GM11168 (cell line): ENCODE measurements at regions not wholly inside any gene's neighbourhood (a gene's known extent, or its start where the extent isn't known, plus 50 kb on each side); places are given as distances from the start of the nearest gene placed in this dataset.
"Not testable (repeated sequence)": the region's sequence is repeated elsewhere in the genome, so short reads cannot be mapped to it uniquely, and the experiment has no call there.

Experiments used
- in situ Hi-C: fragments of 300-500 bp; cut with MboI; formaldehyde crosslinking; loops from one replicate; pipeline ENCODE4 v1.12.0; 2022; ENCODE audit warnings: low sequenced_read_pairs; ENCODE audit not compliant: unreplicated experiment

DNA sequence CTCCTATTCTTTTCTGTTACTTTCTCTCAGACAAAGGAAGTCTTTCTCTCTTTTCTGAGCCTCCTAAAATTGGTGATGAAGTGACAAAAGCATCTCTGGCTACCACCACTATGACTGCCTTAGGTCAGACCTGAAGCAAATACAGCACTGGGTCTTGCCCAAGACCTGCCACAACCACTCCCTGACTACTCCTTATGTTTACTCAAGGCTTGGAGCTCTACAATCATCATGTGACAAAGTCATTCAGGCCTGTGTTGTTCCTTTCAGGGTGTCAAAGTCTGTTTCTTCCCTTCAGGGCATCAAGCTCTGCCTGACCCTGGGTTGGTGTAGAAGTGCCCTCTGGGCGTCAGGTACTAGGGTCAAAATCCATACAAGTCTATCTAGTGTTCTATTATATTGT lies 419.2 kb upstream of the CT83 start:
- in situ Hi-C loops: no loop called here

DNA sequence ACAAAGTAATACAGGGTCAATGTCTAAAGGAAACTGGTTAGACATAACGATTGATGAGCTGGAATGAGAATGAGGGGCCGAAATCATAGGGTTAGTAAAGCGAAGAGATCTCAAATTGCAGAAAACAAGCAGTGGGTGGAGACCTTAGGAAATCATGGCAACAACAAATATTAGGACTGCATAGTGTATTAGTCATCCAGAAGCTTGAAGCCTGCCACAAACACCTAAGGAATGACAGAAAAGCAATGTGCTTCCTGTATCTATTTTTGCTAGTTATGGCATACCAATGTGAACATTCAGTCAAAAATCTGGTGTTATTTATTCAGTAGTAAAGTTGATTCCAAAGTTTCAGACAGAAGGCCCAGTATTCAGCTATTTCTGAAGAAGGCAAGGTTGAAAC lies 410.9 kb upstream of the CT83 start:
- in situ Hi-C loops: no loop called here

DNA sequence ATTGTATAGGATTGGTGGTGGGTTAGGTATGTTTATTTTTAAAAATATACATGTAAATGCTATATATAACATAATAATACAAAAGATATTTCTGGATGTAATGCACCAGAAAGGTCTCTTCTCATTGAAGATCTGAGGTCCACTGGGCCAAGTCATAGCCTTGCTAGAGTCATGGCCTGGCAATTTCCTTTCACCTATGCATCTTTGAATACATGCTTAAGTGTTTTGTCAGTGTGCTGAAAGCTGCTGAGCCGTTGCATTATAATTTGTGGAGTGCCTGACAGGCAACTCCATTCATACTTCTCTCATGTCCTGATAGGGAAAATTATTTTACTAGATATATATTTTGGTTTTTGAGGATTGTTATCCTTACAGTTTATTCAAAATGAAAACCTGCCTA lies 410.2 kb upstream of the CT83 start:
- in situ Hi-C loops: no loop called here

DNA sequence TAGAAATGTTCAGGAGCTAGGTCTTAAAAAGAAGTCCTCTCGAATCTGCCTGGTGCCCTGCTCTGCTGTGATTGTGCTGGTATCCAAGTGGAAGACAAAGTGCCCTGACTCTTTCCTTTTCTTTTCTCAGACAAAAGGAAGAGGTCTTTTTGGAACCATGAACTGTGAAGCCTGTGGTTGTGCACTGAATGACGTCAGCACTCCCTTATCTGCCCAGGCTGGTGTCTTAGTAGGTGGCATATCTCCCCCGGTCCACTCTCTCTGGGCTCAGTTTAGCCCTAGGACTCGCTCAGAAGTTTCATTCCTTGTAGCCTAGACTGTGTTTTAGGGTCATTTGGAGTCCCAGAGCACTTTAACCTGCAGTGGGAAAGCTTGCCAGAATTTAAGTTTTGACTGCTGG lies 400.3 kb upstream of the CT83 start:
- in situ Hi-C loops: no loop called here

DNA sequence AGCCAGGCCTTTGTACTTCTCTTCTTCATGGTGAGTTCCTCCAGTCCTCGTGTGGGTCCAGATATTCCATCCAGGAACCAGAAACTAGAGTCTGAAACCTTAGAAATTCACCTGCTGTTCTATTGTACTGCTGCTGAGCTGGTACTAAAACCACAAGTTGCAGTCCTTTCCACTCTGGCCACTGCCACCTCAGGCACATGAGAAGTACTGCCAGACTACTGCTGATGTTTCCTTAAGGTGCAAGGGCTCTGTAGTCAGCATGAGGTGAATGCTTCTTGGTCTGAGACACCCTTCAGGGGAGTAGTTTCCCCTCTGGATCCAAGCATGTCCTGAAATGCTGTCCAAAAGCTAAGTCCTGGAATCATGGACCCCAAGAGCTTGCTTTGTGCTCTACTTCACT lies 399.6 kb upstream of the CT83 start:
- in situ Hi-C loops: no loop called here

DNA sequence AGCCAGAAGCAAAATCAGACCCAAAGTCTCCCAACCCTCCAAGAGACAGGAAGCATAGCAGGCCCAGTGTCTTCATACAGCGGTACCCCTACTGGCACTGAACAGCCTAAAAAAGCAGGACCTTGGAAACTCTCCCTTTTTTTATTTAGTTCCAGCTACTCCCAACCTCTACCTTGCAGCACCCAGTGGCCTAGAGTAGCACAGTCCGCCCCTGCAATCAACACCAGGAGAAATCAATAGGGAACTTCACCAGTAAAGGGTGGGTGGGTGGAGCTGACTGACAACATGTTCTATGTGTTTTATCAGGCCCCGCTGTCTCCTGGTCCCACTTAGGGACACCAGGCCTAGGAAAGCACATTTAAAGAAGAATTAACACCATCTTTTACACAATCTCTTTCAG lies 378.5 kb upstream of the CT83 start:
- in situ Hi-C loops: no loop called here

DNA sequence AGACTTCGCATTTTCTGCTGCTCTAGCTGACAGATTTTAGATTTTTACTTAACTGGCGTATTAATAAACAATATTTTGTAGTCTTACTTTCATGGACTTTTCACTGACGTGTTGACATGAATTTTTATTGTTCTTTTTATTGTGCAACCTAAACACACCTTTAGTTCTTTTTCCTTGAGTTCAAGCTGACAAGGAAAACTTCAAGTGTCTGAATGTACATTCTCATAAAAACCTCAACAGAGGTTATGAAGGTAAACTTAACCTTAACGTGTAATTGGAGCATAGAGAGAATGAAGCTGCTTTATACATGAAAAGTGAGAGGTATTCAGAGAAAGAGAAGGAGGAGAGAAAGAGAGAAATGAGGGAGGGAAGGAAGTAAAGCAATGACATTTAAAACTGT lies 364.3 kb upstream of the CT83 start:
- in situ Hi-C loops: no loop called here

DNA sequence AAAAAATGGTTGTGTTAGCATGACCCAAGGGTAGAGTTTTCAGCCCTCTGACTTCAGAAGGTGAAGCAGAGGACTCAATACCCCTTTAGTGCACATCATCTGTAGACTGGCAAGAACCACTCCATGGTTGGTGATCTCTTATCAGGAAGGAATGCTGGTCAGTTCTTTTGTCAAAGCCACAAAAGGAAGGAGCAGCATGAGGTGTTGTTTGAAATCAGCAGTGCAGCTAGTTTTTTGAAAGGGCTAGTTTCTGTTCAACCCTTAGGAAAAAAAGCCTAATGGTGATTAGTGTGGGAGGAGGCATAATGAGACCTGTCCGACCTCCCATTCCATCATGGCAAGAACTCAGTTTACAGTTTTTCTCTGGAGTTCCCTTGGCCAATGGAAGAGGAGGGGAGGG lies 362.0 kb upstream of the CT83 start:
- in situ Hi-C loops: no loop called here

DNA sequence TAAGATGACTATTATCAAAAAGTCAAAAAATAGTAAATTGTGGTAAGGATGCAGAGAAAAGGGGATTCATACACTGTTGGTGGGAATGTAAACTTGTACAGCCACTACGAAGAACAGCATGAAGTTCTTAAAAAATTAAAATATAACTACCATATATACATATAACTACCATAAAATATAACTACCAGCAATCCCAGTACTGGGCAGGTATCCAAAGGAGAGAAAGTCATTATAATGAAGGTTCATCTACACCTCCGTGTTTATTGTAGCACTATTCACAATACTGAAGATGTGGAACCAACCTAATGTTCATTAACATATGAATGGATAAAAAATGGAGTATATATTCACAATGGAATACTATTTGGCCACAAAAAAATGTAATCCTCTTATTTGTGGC lies 360.9 kb upstream of the CT83 start:
- in situ Hi-C loops: no loop called here

DNA sequence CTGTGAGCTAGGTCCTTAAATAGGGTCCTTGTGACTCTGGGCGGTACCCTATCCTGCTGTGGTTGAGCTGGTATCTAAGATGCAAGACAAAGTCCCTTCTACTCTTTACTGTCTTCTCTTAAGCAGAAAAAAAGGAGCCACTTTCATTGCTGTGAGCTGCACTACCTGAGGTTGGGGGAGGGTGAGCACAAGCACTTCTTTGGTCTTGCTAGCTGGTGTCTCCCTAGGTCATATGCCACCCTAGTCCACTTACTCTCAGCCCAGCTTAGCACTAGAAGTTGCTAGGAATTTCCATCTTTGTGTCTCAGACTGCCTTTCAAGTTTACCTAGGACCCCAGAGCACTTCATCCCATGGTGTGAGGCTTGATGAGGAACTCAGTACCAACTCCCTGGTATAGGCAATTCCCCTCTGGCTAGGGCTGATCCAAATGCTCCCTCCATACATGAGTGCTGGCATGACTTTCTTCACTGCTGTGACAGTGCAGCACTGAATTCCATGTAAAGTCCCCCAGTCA lies 343.6 kb upstream of the CT83 start:
- in situ Hi-C loops: no loop called here

DNA sequence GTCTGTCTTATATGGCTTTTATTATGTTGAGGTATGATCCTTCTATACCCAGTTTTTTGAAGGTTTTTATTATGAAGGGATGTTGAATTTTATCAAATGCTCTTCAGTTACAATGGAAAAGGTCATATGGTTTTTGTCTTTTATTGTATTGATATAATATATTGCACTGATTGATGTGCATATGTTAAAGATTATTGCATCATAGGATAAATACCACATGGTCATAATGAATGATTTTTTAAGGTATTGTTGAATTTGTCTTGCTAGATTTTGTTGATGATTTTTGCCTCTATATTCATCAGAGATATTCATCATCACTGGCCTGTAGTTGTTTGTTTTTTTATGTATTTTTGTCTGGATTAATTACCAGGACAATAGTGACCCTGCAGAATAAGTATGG lies 339.2 kb upstream of the CT83 start:
- in situ Hi-C loops: no loop called here

DNA sequence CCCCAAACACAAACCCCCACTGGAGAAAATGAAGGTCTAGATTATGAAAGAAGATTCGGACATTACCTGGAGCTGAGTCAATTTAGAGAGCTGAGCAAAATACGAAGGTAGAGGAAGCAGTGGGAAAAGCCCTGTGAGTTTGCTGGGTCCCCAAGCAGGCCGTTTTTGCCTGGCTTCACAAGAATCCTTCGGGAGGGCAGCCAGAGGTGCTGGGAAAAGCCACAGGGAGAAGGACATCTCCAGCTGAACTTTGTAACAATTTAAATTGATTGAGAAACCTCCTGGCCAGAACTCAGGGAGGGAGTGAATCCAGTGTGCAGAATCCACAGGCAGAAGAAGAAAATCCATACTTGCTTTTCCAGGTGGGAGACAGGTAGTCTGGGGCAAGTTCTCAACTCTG lies 319.1 kb upstream of the CT83 start:
- in situ Hi-C loops: no loop called here

DNA sequence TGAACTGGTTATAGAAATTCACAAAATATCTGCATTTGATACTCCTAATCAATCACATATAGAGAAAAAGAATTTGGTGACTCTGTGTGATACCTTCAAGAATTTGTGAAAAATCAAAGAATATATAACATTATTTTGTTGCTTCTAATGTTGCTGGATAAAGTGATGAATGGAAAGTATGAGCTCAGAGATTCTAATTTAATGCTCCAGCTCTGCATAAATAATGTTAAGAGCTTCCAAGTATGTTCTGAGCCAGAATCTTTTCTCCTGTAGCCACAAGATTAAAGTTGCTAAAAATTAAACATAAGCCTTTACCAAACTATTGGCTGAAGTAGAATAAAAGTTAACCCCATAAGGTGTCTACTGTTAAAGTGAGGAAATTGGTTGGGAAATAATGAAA lies 294.7 kb upstream of the CT83 start:
- in situ Hi-C loops: no loop called here

DNA sequence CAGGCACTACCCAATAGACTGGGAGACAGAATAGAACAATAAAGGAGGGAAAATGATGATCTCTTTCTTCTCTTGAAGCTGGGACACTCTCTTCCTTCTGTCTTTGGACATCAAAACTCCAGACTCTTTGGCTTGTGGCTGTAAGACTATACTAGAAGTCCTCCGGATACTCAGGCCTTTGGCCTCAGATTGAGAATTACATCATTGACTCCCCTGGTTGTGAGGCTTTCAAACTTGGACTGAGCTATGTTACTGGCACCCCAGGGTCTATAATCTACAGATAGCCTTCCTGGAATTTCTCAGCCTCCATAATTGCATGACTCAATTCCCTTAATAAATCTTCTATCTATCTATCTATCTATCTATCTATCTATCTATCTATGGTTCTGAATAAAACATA lies 294.2 kb upstream of the CT83 start:
- in situ Hi-C loops: no loop called here

DNA sequence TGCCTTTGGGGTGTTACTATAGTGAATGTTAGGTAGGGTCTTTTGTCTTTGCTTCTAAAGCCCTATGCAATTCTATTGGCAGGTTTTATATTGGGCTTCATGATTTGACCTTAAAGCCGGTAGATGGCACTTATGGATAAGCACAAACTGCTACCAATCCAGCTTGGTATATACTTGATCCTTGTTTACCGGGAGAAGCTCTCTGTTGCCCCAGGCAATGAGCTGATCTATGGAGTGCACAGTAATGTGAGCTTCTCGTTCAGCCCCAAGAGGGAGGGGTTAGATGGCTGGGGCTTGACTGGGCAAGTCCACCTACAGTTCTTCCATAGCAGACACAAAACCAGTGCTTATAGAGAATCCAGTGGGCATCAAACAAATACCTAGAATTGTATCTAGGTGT lies 287.2 kb upstream of the CT83 start:
- in situ Hi-C loops: no loop called here

DNA sequence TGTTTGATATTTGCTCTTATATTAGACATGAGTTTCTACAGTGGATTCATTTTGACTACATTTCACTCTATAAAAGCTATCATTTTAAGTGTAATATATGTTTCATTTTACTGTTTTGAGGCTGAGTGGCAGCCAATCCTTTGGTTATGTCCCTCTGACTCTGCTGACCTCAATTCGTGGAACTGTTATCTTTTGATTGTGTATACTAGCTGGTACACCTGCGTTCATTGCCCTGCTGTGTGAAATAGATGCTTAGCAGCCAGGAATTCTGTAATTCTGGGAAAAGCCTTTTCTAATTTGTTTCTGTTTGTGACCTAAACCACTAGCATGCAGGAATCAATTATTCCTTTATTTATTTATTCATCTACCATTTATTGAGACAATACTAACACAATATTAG lies 269.4 kb upstream of the CT83 start:
- in situ Hi-C loops: no loop called here

DNA sequence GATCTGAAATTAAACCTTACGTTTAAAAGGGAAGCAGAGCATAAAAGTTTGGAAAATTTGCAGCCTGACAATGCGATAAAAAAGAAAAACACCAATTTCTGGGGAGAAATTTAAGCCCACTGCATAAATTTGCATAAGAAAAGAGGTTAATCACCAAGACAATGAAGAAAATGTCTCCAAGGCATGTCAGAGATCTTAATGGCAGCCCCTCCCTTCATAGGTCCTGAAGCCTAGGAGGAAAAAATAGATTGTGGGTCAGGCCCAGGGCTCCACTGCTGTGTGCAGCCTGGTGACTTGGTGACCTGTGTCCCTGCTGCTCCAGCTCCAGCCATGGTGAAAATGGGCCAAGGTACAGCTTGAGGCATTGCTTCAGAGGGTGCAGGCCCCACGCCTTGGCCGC lies 264.0 kb upstream of the CT83 start:
- in situ Hi-C loops: no loop called here

DNA sequence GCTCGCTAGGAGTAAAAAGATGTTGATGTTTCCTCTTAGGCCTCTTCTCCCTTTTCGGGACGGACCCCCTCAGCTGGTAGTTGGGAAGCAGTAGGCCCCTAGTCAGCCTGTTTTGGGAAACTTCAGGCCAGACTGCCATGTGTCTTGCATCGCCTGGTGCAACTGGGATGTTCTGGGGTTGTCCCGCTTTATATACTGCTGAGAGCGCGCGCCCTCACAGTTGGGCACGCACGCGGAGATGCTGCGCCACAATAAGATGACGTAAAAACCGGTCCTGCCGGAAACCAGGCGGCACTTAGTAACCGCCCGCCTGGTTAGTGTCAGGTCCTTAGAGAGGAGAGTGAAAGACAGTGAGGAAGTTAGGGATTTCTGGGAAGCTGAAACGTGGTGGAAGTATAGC lies 231.3 kb upstream of the CT83 start:
- in situ Hi-C loops: no loop called here

DNA sequence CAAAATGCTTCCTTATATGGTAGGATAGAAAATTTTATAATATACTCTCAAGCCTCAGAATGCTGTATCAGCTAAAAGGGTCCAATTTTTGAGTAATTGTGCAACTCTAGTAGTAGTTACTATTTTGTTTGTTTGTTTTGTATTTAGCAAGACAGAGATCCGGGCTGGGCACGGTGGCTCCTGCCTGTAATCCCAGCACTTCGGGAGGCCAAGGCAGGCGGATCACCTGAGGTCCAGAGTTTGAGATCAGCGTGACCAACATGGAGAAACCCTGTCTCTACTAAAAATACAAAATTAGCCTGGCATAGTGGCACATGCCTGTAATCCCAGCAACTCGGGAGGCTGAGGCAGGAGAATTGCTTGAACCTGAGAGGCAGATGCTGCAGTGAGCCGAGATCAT lies 216.8 kb upstream of the CT83 start:
- in situ Hi-C loops: not testable (repeated sequence)

DNA sequence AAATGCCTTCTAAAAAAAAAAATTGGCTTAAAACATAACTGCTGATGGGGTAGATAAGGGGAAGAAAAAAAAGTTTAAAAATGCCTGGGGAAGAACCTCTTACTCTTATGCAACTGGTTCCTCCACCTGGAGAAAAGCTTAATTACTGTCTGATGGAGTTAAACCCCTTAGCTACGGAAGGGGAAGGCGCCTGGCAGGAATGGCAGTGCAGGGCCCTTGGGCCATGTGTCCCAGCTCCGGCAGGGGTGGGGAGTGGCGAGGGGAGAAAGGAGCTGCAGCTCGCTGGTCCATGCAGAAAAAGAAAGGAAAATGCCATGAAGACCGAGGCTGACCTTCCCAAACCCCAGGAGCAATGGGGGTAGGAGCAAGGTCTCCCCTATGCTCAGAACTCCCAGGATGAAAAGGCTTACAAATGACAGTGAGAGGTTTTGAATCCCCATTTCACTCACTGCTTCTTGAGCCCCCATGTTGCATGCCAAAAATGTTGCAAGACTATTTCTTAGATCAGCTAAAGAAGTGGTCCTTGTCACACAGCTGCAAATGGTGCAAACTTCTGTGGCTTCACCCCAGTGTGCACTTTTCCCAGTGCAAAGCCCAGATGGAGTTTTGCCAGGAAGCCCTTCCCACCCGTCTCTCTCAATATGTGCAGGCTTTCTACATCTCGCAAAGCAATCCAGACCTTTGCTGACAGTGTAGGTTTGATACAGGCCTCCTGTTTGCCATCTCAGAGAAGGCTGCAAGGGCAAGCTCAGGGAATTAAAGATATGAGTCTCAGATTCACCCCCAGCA lies 204.8 kb upstream of the CT83 start:
- in situ Hi-C loops: no loop called here

DNA sequence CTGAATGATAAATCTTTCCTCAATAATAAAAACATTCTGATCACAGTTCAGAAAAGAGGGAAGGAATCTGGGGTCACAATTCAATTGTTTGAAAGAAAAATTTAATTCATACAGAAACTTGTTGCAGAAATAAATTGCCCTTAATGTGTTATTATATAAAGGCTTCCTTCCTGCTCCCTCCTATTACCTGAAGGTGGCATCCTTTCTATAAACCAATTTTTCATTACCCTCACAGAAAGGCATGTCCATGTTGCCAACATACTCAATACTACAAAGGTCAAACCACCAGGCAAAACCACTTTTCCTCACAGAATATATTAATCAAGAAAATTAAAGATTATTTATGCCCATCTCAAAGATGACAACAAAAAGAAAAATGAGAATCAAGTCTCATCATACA lies 194.3 kb upstream of the CT83 start:
- in situ Hi-C loops: no loop called here

DNA sequence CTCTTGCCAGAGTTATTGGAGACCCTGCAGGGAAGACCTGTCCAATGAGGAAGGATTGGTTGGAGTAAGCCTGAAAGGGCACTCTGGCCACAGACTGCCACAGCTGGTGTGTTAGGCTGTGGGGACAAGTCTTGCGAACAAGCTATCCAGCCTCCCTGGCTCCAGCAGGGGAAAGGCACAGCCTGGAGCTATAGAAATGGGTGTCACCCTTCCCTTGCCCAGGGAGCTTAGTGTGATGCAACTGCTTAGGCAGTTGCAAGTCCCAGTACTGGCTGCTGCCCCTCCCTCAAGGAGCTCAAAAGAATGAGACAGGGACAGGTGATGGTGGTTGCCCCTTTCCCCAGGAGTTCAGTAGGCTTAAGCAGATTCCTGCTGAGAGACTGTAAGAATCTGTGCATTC lies 165.7 kb upstream of the CT83 start:
- in situ Hi-C loops: no loop called here

DNA sequence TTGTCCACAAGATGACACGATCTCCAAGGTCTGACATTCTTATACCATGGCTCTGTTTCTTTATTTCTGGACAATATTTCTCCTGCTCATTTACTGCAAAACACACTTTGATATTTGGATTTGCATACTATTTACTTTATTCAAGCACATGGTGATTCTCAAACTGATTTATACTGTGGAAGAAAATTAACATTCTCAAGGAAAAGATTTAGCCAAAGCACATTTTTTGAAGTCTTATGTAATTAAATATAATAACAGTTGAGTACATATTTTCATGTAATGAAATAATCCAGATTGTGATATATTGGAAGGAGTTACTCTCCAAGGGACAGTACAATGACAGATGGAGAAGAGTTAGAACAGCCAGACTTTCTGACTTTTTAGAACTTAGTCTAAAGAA lies 155.8 kb upstream of the CT83 start:
- in situ Hi-C loops: no loop called here
